LNCAP (cell line): ENCODE measurements at regions not wholly inside any gene's neighbourhood (a gene's known extent, or its start where the extent isn't known, plus 50 kb on each side); places are given as distances from the start of the nearest gene placed in this dataset.

Experiments
- TF ChIP-seq, protein P1 (sequence below): fragments of 450-650 bp; IDR thresholded peaks from 2 replicates; pipeline ENCODE4 v1.5.1; 2017; ENCODE audit warnings: mild to moderate bottlenecking

GRCh38 chr11:88231894-88232482 lies 56.7 kb upstream of the RAB38 start:
- TF ChIP-seq, protein P1, sequence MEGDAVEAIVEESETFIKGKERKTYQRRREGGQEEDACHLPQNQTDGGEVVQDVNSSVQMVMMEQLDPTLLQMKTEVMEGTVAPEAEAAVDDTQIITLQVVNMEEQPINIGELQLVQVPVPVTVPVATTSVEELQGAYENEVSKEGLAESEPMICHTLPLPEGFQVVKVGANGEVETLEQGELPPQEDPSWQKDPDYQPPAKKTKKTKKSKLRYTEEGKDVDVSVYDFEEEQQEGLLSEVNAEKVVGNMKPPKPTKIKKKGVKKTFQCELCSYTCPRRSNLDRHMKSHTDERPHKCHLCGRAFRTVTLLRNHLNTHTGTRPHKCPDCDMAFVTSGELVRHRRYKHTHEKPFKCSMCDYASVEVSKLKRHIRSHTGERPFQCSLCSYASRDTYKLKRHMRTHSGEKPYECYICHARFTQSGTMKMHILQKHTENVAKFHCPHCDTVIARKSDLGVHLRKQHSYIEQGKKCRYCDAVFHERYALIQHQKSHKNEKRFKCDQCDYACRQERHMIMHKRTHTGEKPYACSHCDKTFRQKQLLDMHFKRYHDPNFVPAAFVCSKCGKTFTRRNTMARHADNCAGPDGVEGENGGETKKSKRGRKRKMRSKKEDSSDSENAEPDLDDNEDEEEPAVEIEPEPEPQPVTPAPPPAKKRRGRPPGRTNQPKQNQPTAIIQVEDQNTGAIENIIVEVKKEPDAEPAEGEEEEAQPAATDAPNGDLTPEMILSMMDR = peak; percentile 53

DNA sequence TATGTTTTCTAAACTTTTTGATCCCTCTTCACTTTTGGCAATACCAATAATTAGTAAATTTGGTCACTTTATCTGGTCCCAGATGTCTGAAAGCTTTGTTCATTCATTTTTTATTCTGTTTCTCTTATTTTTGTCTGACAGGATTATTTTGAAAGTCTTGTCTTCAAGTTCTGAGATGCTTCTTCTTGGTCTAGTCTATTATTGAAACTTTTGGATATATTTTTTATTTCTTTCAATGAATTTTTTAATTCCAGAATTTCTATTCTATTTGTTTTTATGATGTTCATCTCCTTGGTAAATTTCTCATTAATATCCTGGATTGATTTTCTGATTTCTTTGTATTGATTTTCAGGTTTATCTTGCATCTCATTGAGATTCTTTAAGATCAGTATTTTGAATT lies 54.1 kb upstream of the RAB38 start:
- TF ChIP-seq, protein P1 = no peak
